Lower leg skin (tissue), 4 donors: ENCODE measurements at regions not wholly inside any gene's neighbourhood (a gene's known extent, or its start where the extent isn't known, plus 50 kb on each side); places are given as distances from the start of the nearest gene placed in this dataset.

Source experiments
- DNase-seq, 2 donors: peaks; one replicate each; pipeline ENCODE4 v3.0.0-alpha.2; 2019; ENCODE audit warnings: low spot score in 2 of 2
- H3K4me3 ChIP-seq: fragments of 200-600 bp; sonication (generic); 2 replicates; pipeline ENCODE4 v1.5.1; 2017; ENCODE audit warnings: mild to moderate bottlenecking, low read depth; ENCODE audit not compliant: poor library complexity, severe bottlenecking
- CTCF ChIP-seq, 3 donors: fragments of 450-650 bp; IDR thresholded peaks; one replicate each; pipeline ENCODE4 v1.5.1; 2016; ENCODE audit warnings: antibody characterized with exemption in 3 of 3, mild to moderate bottlenecking in 3 of 3, moderate library complexity in 2 of 3
- POLR2A ChIP-seq, 2 donors: fragments of 450-650 bp; IDR thresholded peaks; one replicate each; pipeline ENCODE4 v1.6.1; 2016 to 2017; ENCODE audit warnings: antibody characterized with exemption in 2 of 2, mild to moderate bottlenecking in 1 of 2, moderate library complexity in 1 of 2
- WGBS, 2 donors: methylation state at CpG; one replicate each; pipeline ENCODE4 v1.1.5; 2018; 5-methylcytosine and 5-hydroxymethylcytosine counted together
- intact Hi-C: fragments of 100-400 bp; cut with DNase I; formaldehyde crosslinking; loops from one replicate; pipeline ENCODE4 v1.15.0; 2023; ENCODE audit warnings: low total_unique reads

GRCh38 chr7:132681951-132682350 is 105.7 kb upstream of the PLXNA4 start:
- intact Hi-C loops: no loop called here
- DNase-seq: no peak
- 91 to 92% methylated on average over 3 of the region's 3 CpGs for WGBS, 2 donors
- no peak overlapping the region for H3K4me3 ChIP-seq
- TF ChIP-seq POLR2A (IDR thresholded peaks at IDR 0.05) (no peak), CTCF (IDR thresholded peaks at IDR 0.05) (no peak)

GRCh38 chr7:132680590-132680989 is 104.3 kb upstream of the PLXNA4 start:
- no peak for DNase-seq
- no peak overlapping the region for H3K4me3 ChIP-seq
- intact Hi-C loops: no loop called here
- TF ChIP-seq POLR2A (IDR thresholded peaks at IDR 0.05) (no peak), CTCF (IDR thresholded peaks at IDR 0.05) (no peak)

GRCh38 chr7:132678656-132679055 is 102.4 kb upstream of the PLXNA4 start:
- no peak overlapping the region for H3K4me3 ChIP-seq
- intact Hi-C loops: no loop called here
- 53 to 59% methylated on average over 2 of the region's 2 CpGs for WGBS, 2 donors
- DNase-seq: no peak
- TF ChIP-seq CTCF (IDR thresholded peaks at IDR 0.05) (no peak), POLR2A (IDR thresholded peaks at IDR 0.05) (no peak)

GRCh38 chr7:132677918-132678317 is 101.6 kb upstream of the PLXNA4 start:
- 65 to 78% methylated on average over 5 of the region's 5 CpGs for WGBS, 2 donors

GRCh38 chr7:132672200-132672990 is 96.1 kb upstream of the PLXNA4 start:
- DNase-seq: no peak
- H3K4me3 ChIP-seq: no peak overlapping the region
- 82 to 83% methylated on average over 9 of the region's 9 CpGs for WGBS, 2 donors
- intact Hi-C loops: no loop called here
- TF ChIP-seq POLR2A (IDR thresholded peaks at IDR 0.05) (no peak), CTCF (IDR thresholded peaks at IDR 0.05) (no peak)

More at GRCh38 chr7:132677918-132678317, 101.6 kb upstream of the PLXNA4 start:
- intact Hi-C loops: no loop called here
- DNase-seq: no peak
- TF ChIP-seq POLR2A (IDR thresholded peaks at IDR 0.05) (no peak), CTCF (IDR thresholded peaks at IDR 0.05) (no peak)
- no peak overlapping the region for H3K4me3 ChIP-seq

GRCh38 chr7:132666774-132667172 is 90.5 kb upstream of the PLXNA4 start:
- 85 to 92% methylated on average over 2 of the region's 2 CpGs for WGBS, 2 donors
- no peak for DNase-seq
- no peak overlapping the region for H3K4me3 ChIP-seq
- intact Hi-C loops: no loop called here
- TF ChIP-seq POLR2A (IDR thresholded peaks at IDR 0.05) (no peak), CTCF (IDR thresholded peaks at IDR 0.05) (no peak)
